Aorta (tissue), 5 donors: ENCODE measurements at regions not wholly inside any gene's neighbourhood (a gene's known extent, or its start where the extent isn't known, plus 50 kb on each side); places are given as distances from the start of the nearest gene placed in this dataset.
"Not testable (repeated sequence)": the region's sequence is repeated elsewhere in the genome, so short reads cannot be mapped to it uniquely, and the experiment has no call there.

Experiments
- ATAC-seq: fragments of 200-7000 bp; cut with Tn5 transposase; one replicate; pipeline ENCODE4 v1.9.1; 2022; ENCODE audit warnings: moderate library complexity; ENCODE audit not compliant: low FRiP score
- DNase-seq, 2 donors: peaks; one replicate each; pipeline ENCODE4 v3.0.0-alpha.2; 2020
- H3K27ac ChIP-seq, 2 donors: one replicate each; pipeline ENCODE4 v1.5.1; 2013; ENCODE audit warnings: low read length in 2 of 2, mild to moderate bottlenecking in 2 of 2, moderate library complexity in 2 of 2, control low read depth in 1 of 2, inconsistent platforms in 1 of 2, low read depth in 1 of 2
- H3K27me3 ChIP-seq, 2 donors: one replicate each; pipeline ENCODE4 v1.6.1; 2013; ENCODE audit warnings: control low read depth in 1 of 2, low read length in 1 of 2, mild to moderate bottlenecking in 1 of 2, moderate library complexity in 1 of 2; ENCODE audit not compliant: insufficient read depth in 2 of 2, control insufficient read depth in 1 of 2
- H3K36me3 ChIP-seq, 2 donors: one replicate each; pipeline ENCODE4 v1.6.1; 2013; ENCODE audit warnings: control low read depth in 1 of 2, low read length in 1 of 2, mild to moderate bottlenecking in 1 of 2; ENCODE audit not compliant: insufficient read depth in 2 of 2, control insufficient read depth in 1 of 2
- H3K4me1 ChIP-seq, 2 donors: one replicate each; pipeline ENCODE4 v1.6.1; 2013; ENCODE audit warnings: low read length in 2 of 2, control low read depth in 1 of 2, mild to moderate bottlenecking in 1 of 2, moderate library complexity in 1 of 2; ENCODE audit not compliant: insufficient read depth in 2 of 2, control insufficient read depth in 1 of 2
- H3K4me3 ChIP-seq, 2 donors: one replicate each; pipeline ENCODE4 v1.5.1; 2013; ENCODE audit warnings: low read length in 2 of 2, control low read depth in 1 of 2, mild to moderate bottlenecking in 1 of 2
- H3K9me3 ChIP-seq: one replicate; pipeline ENCODE4 v1.6.1; 2013; ENCODE audit warnings: mild to moderate bottlenecking, low read length; ENCODE audit not compliant: control insufficient read depth
- WGBS, 2 donors: extraction: QIAGEN DNeasy Blood & Tissue Kit; methylation state at CpG; one replicate each; pipeline ENCODE4 v1.1.7; 2013; 5-methylcytosine and 5-hydroxymethylcytosine counted together
- intact Hi-C, 2 donors: fragments of 100-400 bp; cut with DNase I; formaldehyde crosslinking; loops; one replicate each; pipeline versions ENCODE4 v1.14.2 to v1.15.0; 2022
- donor health status: healthy with polysubstance abuse.
- donor health status: Bipolar disorder and iron deficiency.
- donor health status: DM: no; HTN: no; CAD: no.
- donor health status: DM: no; HTN: no; CAD: no.
- donor health status: DM: yes; HTN: yes; CAD: no.

DNA sequence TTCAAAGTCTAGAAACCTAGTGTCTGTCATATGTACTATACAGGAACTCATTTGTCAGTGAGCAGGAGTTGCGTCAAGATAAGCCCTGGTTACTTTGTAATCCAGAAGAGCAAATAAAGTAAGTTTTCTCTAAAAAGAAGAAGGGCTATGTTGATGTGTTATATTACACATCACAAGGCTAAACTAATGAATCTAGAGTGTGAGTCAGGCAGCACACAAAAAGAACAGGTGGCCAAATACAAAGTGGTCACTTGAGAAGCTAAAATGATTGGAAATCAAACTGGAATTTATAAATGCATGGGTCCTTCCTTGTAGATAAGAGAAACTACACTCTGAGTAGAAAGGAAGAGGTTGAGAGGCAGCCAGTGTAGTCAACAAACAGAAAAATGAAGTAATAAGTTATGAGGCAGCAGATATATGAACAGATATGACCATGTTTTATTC lies 771.6 kb downstream of the DIPK2A start:
- 91 to 97% methylated on average over 1 of the region's 1 CpG for WGBS, 2 donors
- ATAC-seq, result no peak
- intact Hi-C loops, result no loop called here

DNA sequence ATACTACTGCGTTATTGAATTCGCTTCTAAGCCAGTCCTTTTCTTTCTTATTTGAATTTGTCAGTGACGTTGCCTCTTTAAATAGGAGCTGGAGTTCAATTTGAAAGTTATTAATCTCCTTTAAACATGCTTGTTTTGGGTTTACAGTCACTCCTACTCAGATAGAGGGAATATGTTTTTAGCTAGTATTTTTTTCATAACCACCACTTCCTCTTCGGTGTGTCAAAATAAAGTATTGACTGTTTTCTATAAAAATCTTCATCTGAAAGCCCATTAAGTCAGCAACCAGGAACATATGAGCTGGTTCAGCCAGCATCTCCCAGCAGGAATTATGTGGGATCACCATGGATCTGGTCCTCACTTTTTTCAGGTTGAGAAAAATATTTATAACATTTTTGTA lies 772.9 kb downstream of the DIPK2A start:
- H3K27me3 ChIP-seq, result no peaks in the 10 kb centered on the region
- H3K4me1 ChIP-seq, result no peaks in the 10 kb centered on the region
- no peak overlapping the region for H3K4me3 ChIP-seq
- H3K9me3 ChIP-seq, result no peaks in the 10 kb centered on the region
- DNase-seq (no peak), ATAC-seq (no peak)
- H3K27ac ChIP-seq, result no peak overlapping the region
- intact Hi-C loops, result no loop called here
- H3K36me3 ChIP-seq, result no peaks in the 10 kb centered on the region
- 79 to 82% methylated on average over 4 of the region's 4 CpGs for WGBS, 2 donors

More for the DNA sequence above, 771.6 kb downstream of the DIPK2A start:
- Histone ChIP-seq H3K36me3 (no peaks in the 10 kb centered on the region), H3K9me3 (no peaks in the 10 kb centered on the region), H3K27me3 (no peaks in the 10 kb centered on the region), H3K4me3 (no peak overlapping the region), H3K27ac (no peak overlapping the region), H3K4me1 (no peaks in the 10 kb centered on the region)
- no peak for DNase-seq

DNA sequence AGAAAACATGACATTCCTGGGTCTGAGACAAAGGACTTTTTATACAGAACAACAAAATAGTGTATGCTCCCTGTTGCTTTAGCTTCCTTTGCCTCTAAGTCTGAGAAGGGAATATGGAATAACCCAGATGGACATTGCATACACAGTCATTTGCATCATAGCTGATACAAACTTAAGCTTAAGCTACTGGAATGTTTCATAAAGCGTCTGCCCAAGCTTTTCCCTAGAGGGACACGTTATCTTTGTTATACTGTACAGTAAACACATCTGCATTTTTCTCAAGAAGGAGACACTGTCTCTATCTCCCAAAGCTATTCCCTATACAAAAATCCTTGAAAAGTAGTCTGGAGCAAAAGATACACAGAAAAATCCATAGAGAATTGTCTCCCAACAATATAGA lies 775.0 kb downstream of the DIPK2A start:
- Histone ChIP-seq H3K4me1 (no peaks in the 10 kb centered on the region), H3K27me3 (no peaks in the 10 kb centered on the region), H3K4me3 (no peak overlapping the region), H3K36me3 (no peaks in the 10 kb centered on the region), H3K27ac (no peak overlapping the region), H3K9me3 (no peaks in the 10 kb centered on the region)
- 86 to 94% methylated on average over 2 of the region's 2 CpGs for WGBS, 2 donors
- ATAC-seq, result no peak
- intact Hi-C loops, result no loop called here
- no peak for DNase-seq

DNA sequence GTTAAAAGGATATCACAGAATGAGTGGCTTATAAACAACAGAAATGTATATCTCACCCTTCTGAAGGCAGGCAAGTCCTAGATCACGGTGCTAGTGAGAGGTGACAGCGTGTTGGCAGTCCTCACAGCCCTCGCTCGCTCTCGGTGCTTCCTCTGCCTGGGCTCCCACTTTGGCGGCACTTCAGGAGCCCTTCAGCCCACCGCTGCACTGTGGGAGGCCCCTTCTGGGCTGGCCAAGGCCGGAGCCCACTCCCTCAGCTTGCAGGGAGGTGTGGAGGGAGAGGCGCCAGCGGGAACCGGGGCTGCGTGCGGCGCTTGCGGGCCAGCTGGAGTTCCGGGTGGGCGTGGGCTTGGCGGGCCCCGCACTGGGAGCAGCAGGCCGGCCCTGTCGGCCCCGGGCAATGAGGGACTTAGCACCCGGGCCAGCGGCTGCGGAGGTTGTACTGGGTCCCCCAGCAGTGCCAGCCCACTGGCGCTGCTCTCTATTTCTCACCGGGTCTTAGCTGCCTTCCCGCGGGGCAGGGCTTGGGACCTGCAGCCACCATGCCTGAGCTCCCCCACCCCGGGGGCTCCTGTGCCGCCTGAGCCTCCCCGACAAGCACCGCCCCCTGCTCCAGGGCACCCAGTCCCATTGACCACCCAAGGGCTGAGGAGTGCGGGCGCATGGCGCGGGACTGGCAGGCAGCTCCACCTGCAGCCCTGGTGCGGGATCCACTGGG lies 778.1 kb downstream of the DIPK2A start:
- H3K27ac ChIP-seq, H3K9me3 ChIP-seq, H3K36me3 ChIP-seq, intact Hi-C loops, H3K4me1 ChIP-seq, H3K27me3 ChIP-seq, ATAC-seq, H3K4me3 ChIP-seq: not testable (repeated sequence)
- 96 to 97% methylated on average over 33 to 38 of the region's 38 CpGs for WGBS, 2 donors
- peak in 1 of 2 donors; percentile 49 for DNase-seq

DNA sequence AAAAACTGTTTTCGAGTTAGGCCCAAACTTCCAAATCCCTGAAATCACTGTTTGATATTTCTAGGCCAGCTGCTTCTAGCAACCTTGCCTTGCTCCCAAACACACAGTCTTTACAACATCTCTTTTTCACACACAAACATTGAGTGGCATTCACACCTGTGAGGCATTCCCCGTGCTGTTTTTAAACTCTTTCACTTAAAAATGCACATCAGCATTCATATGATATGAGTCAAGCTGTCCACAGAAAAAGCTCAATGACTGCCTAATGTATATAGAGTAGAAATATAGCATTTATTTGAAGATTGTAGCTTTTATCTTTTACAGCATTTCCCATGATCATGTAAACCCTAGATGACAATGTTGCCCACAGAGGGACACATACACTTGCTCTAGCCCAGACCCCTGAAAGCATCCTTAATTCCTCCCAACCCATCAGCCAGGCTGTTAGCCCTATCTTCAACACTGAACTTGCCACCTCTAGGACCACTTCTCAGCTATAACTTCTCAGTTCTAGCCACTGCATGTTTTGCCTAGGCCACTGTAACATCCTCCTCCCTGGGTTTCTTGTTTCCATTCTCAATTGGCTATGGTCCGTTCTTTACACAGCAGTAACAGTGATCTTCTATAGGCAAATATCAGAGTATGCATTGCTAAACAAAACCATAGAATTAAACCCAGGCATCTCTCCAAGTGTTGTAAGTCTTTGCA lies 782.6 kb downstream of the DIPK2A start:
- intact Hi-C loops, result no loop called here
- ATAC-seq (no peak), DNase-seq (no peak)
- 80 to 85% methylated on average over 3 of the region's 3 CpGs for WGBS, 2 donors
- Histone ChIP-seq H3K36me3 (no peaks in the 10 kb centered on the region), H3K4me1 (no peaks in the 10 kb centered on the region), H3K9me3 (no peaks in the 10 kb centered on the region), H3K27me3 (no peaks in the 10 kb centered on the region), H3K27ac (no peak overlapping the region), H3K4me3 (no peak overlapping the region)

DNA sequence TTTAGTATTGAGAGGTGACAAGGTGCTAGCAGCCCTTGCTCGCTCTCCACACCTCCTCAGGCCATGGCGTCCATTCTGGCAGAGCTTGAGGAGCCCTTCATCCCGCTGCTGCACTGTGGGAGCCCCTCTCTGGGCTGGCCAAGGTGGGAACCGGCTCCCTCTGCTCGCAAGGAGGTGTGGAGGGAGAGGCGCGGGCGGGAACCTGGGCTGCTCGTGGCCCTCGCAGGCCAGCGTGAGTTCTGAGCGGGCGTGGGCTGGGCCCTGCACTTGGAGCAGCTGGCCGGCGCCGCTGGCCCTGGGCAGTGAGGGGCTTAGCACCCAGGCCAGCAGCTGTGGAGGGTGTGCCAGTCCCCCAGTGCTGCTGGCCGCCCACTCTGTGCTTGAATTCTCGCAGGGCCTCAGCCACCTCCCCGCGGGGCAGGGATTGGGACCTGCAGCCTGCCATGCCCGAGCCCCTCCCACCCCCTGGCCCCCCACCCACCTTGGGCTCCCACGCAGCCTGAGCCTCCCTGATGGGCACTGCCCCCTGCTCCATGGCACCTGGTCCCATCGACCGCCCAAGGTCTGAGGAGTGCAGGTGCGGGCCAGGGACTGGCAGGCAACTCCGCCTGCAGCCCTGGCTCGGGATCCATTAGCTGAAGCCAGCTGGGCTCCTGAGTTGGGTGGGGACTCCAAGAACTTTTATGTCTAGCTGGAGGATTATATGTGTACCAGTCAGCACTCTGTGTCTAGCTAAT lies 785.2 kb downstream of the DIPK2A start:
- ATAC-seq (no peak), DNase-seq (peak in 1 of 2 donors; percentile 54)
- Histone ChIP-seq H3K4me3 (no peak overlapping the region), H3K27me3 (no peaks in the 10 kb centered on the region), H3K27ac (no peak overlapping the region), H3K4me1 (no peaks in the 10 kb centered on the region), H3K9me3 (no peaks in the 10 kb centered on the region), H3K36me3 (no peaks in the 10 kb centered on the region)
- intact Hi-C loops, result no loop called here
- 98% methylated on average over 22 to 27 of the region's 27 CpGs for WGBS, 2 donors

DNA sequence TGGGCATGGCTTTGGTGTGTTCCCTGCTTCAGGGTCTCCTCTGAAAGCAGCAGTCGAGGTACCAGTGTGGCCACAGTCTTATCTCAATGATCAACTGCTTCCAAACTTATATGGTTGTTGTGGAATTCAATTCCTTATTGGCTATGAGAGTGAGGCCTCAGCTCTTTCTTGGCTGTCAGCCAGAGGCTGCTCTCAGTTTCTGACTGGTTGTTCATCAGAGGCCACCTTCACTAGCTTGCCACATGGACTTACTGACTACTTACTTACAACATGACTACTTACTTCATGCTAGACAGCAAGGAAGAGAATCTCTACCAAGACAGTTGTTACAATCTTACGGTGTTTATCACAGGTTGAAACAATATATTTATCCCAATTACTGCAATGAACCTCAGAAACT lies 789.2 kb downstream of the DIPK2A start:
- no peaks in the 10 kb centered on the region for H3K27me3 ChIP-seq
- ATAC-seq (no peak), DNase-seq (peak in 1 of 2 donors; percentile 34)
- WGBS, 2 donors, result 72 to 75% methylated on average over 2 of the region's 2 CpGs
- no peaks in the 10 kb centered on the region for H3K9me3 ChIP-seq
- H3K4me3 ChIP-seq, result no peak overlapping the region
- no peak overlapping the region for H3K27ac ChIP-seq
- no peaks in the 10 kb centered on the region for H3K4me1 ChIP-seq
- intact Hi-C loops, result no loop called here
- H3K36me3 ChIP-seq, result no peaks in the 10 kb centered on the region

DNA sequence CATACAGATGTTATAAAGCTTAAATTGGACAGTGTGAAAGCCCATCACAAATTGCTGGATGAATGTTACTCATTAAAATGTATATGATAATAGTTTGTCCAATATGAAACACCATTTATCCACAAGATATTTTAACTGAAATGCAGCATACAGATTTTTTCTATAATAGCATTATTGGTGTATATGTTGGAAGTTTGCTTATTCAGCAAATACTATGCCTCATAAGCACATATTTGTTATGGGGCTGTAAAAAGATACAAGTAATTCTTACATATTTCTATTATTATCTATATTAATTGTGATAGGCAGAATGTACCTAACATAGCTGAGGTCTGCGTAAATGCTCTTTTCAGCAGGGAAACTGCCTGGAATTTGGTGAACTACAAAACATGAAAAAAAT lies 790.5 kb downstream of the DIPK2A start:
- Histone ChIP-seq H3K36me3 (no peaks in the 10 kb centered on the region), H3K27me3 (no peaks in the 10 kb centered on the region), H3K27ac (no peak overlapping the region), H3K9me3 (no peaks in the 10 kb centered on the region), H3K4me3 (no peak overlapping the region), H3K4me1 (no peaks in the 10 kb centered on the region)
- 89 to 96% methylated on average over 1 of the region's 1 CpG for WGBS, 2 donors
- DNase-seq, result no peak
- no peak for ATAC-seq
- intact Hi-C loops, result no loop called here
